ENCODE measurements at regions not wholly inside any gene's neighbourhood (a gene's known extent, or its start where the extent isn't known, plus 50 kb on each side); places are given as distances from the start of the nearest gene placed in this dataset.
A peak's percentile ranks its signal among the peaks of the same experiment; 100 is the strongest.

DNA sequence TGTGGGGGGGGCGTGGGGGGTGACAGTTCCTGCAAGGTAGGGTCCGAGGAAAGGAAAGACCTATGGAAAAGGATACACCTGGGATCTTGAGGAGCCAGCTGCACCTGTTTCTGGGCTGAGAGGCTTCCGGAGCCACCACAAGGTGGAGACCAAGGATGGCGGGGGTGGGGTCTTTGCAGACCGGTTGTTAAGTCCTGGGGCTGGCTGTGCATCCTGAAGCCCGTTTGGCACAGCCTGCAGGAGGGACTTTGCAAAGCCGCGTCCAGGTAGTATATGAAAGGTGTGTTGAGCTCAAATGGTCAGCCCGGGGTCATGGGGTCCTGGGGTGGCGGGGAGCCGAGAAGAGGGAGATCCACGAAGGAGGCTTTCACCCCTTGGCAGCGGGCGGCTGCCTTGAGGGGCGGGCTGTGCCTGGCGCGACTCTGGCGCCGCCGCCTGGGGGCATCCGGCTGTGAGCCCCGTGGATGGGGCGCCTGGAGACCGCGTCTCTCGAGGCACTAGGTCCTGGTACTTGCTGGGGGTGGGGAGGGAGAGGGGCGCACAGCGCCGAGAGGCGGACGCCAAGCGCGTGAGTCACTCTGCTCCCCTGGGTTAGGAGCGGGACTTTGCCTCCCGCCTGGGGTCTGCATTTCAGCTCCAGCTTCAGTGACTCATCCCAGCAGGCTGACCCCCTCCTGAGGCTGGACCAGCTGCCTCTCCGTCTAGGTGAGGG is 58.2 kb upstream of the DYNLT3 start (continued):
- TF ChIP-seq, protein P1, sequence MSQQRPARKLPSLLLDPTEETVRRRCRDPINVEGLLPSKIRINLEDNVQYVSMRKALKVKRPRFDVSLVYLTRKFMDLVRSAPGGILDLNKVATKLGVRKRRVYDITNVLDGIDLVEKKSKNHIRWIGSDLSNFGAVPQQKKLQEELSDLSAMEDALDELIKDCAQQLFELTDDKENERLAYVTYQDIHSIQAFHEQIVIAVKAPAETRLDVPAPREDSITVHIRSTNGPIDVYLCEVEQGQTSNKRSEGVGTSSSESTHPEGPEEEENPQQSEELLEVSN (IDR thresholded peaks at IDR 0.05): no peak
- TF ChIP-seq YY1 (IDR thresholded peaks at IDR 0.05; ENCODE audit: low read depth, low read length): no peak
- TF ChIP-seq, protein P2, sequence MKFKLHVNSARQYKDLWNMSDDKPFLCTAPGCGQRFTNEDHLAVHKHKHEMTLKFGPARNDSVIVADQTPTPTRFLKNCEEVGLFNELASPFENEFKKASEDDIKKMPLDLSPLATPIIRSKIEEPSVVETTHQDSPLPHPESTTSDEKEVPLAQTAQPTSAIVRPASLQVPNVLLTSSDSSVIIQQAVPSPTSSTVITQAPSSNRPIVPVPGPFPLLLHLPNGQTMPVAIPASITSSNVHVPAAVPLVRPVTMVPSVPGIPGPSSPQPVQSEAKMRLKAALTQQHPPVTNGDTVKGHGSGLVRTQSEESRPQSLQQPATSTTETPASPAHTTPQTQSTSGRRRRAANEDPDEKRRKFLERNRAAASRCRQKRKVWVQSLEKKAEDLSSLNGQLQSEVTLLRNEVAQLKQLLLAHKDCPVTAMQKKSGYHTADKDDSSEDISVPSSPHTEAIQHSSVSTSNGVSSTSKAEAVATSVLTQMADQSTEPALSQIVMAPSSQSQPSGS (IDR thresholded peaks at IDR 0.05; ENCODE audit: low read length): no peak
- no peak for TF ChIP-seq GABPA (IDR thresholded peaks at IDR 0.05; ENCODE audit: borderline replicate concordance, insufficient read depth, low read length)
- no peak for TF ChIP-seq FOSL1 (IDR thresholded peaks at IDR 0.05; ENCODE audit: insufficient read depth, low read depth, low read length)
- TF ChIP-seq, protein P3, sequence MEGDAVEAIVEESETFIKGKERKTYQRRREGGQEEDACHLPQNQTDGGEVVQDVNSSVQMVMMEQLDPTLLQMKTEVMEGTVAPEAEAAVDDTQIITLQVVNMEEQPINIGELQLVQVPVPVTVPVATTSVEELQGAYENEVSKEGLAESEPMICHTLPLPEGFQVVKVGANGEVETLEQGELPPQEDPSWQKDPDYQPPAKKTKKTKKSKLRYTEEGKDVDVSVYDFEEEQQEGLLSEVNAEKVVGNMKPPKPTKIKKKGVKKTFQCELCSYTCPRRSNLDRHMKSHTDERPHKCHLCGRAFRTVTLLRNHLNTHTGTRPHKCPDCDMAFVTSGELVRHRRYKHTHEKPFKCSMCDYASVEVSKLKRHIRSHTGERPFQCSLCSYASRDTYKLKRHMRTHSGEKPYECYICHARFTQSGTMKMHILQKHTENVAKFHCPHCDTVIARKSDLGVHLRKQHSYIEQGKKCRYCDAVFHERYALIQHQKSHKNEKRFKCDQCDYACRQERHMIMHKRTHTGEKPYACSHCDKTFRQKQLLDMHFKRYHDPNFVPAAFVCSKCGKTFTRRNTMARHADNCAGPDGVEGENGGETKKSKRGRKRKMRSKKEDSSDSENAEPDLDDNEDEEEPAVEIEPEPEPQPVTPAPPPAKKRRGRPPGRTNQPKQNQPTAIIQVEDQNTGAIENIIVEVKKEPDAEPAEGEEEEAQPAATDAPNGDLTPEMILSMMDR (IDR thresholded peaks at IDR 0.05; ENCODE audit: control extremely low read depth in 1 of 3, insufficient read depth in 1 of 3, low read depth in 1 of 3, low read length in 3 of 3): peak in 1 of 3 experiments; percentile 40; a peak in 2 of 4 replicates
- no peak for TF ChIP-seq TBP (IDR thresholded peaks at IDR 0.05; ENCODE audit: low read depth, low read length)
- no peak for TF ChIP-seq SP1 (IDR thresholded peaks at IDR 0.05; ENCODE audit: low read depth, low read length)
- TF ChIP-seq RNF2 (IDR thresholded peaks at IDR 0.05; ENCODE audit: borderline replicate concordance, low read depth, low read length, missing control alignments, poor library complexity, severe bottlenecking): no peak
- TF ChIP-seq CHD2 (IDR thresholded peaks at IDR 0.05; ENCODE audit: low read length): no peak
- no peak for TF ChIP-seq BRCA1 (IDR thresholded peaks at IDR 0.05; ENCODE audit: low read depth, low read length)
- no peak for TF ChIP-seq BCL11A (IDR thresholded peaks at IDR 0.05; ENCODE audit: low read depth in 2 of 2, low read length in 2 of 2)
- no peak for TF ChIP-seq CEBPB (IDR thresholded peaks at IDR 0.05; ENCODE audit: low read depth, low read length)
- no peak for TF ChIP-seq NRF1 (IDR thresholded peaks at IDR 0.05; ENCODE audit: low read depth, low read length)
- no peak for TF ChIP-seq ZNF274 (IDR thresholded peaks at IDR 0.05; ENCODE audit: borderline replicate concordance, extremely low read depth, low read length)
- TF ChIP-seq EGR1 (IDR thresholded peaks at IDR 0.05; ENCODE audit: borderline replicate concordance, low read depth, low read length): no peak
- no peak for TF ChIP-seq SUZ12 (IDR thresholded peaks at IDR 0.05; ENCODE audit: low read length)
- TF ChIP-seq KDM5A (IDR thresholded peaks at IDR 0.05; ENCODE audit: low read length): no peak
- TF ChIP-seq RBBP5 (IDR thresholded peaks at IDR 0.05; ENCODE audit: borderline replicate concordance, low read depth, low read length): peak; percentile 61; the same call in 1 of the 2 replicates
